ENCODE measurements at regions not wholly inside any gene's neighbourhood (a gene's known extent, or its start where the extent isn't known, plus 50 kb on each side); places are given as distances from the start of the nearest gene placed in this dataset.

DNA sequence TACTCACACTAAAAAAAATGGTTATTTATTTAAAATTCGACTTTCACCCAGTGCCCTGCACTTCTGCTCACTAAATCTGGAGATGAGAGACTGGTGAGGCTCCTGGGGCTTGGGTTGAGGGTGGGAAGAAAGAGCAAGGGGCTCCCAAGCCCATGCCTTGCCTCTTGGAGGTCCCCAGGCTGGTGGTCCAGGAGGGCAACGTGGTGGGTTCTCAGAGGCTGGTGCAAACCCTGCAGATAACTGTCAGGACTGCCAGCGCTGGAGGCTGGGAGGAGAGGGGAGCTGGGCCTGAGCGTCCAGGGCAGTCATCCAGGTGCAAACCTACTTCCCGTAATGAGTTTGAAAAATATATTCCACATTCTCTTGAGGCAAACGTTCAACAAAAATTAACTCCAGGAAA lies 528.3 kb downstream of the GLRX3 start:
- ChIA-PET POLR2A (ENCODE audit: unreplicated experiment) (no interaction called here), CTCF (no interaction called here)
- Histone ChIP-seq H2BK20ac (ENCODE audit: low read depth, low read length) (no peak overlapping the region), H2BK120ac (ENCODE audit: low read depth, low read length) (no peak overlapping the region), H3K56ac (ENCODE audit: extremely low read depth, insufficient read depth, low read length) (no peak overlapping the region), H2AK9ac (replicated peaks; ENCODE audit: low read depth, low read length, poor library complexity) (no peak overlapping the region), H3K4me2 (ENCODE audit: low read depth, low read length) (no peak overlapping the region), H3K27me3 (ENCODE audit: control insufficient read depth, insufficient read depth, low read length) (no peaks in the 10 kb centered on the region), H3K36me3 (ENCODE audit: control insufficient read depth, insufficient read depth, low read length) (no peaks in the 10 kb centered on the region), H2AK5ac (ENCODE audit: low read depth, low read length) (no peak overlapping the region), H4K8ac (ENCODE audit: low read depth in 2 of 2, low read length in 2 of 2) (no peak overlapping the region), H3K14ac (replicated peaks; ENCODE audit: low read depth, low read length) (no peak overlapping the region), H3K9ac (ENCODE audit: low read depth, low read length) (no peak overlapping the region), H3K4ac (ENCODE audit: low read depth, low read length) (no peak overlapping the region), H2BK15ac (ENCODE audit: low read depth, low read length) (no peak overlapping the region), H4K91ac (ENCODE audit: insufficient read depth, low read depth, low read length) (no peak overlapping the region), H3K4me3 (ENCODE audit: insufficient read depth, low read depth, low read length) (no peak overlapping the region), H4K20me1 (ENCODE audit: insufficient read depth, low read length) (no peaks in the 10 kb centered on the region), H3K27ac (ENCODE audit: insufficient read depth, low read length) (no peak overlapping the region), H3K4me1 (ENCODE audit: control insufficient read depth, insufficient read depth, low read length) (no peaks in the 10 kb centered on the region), H4K5ac (ENCODE audit: low read depth, low read length) (no peak overlapping the region), H2AFZ (replicated peaks; ENCODE audit: low read length, poor library complexity) (no peak overlapping the region), H3K23ac (ENCODE audit: low read depth, low read length) (no peak overlapping the region), H3K9me1 (ENCODE audit: insufficient read depth, low read length) (no peaks in the 10 kb centered on the region), H2BK5ac (ENCODE audit: low read depth, low read length, poor library complexity, severe bottlenecking) (no peak overlapping the region), H3K9me3 (ENCODE audit: control insufficient read depth, insufficient read depth, low read length) (peaks cover 53% of the 10 kb centered on the region), H3K18ac (ENCODE audit: low read depth, low read length) (no peak overlapping the region), H3K79me1 (ENCODE audit: low read depth in 1 of 2, low read length in 2 of 2) (no peaks in the 10 kb centered on the region)
- no peak for ATAC-seq (ENCODE audit: low read depth)
- intact Hi-C loops (cut with micrococcal nuclease) = no loop called here
- BruUV-seq (replicated peaks) = no TSS peak
- TF ChIP-seq RCOR1 (IDR thresholded peaks at IDR 0.05; ENCODE audit: insufficient replicate concordance, low read length) = no peak
- no peak for TF ChIP-seq FOS (IDR thresholded peaks at IDR 0.05; ENCODE audit: low read depth, low read length)
- no peak for TF ChIP-seq MAFK (IDR thresholded peaks at IDR 0.05; ENCODE audit: low read depth, low read length)
- no peak for TF ChIP-seq NFE2L2 (IDR thresholded peaks at IDR 0.05; ENCODE audit: low read depth, low read length)
- TF ChIP-seq, protein P1, sequence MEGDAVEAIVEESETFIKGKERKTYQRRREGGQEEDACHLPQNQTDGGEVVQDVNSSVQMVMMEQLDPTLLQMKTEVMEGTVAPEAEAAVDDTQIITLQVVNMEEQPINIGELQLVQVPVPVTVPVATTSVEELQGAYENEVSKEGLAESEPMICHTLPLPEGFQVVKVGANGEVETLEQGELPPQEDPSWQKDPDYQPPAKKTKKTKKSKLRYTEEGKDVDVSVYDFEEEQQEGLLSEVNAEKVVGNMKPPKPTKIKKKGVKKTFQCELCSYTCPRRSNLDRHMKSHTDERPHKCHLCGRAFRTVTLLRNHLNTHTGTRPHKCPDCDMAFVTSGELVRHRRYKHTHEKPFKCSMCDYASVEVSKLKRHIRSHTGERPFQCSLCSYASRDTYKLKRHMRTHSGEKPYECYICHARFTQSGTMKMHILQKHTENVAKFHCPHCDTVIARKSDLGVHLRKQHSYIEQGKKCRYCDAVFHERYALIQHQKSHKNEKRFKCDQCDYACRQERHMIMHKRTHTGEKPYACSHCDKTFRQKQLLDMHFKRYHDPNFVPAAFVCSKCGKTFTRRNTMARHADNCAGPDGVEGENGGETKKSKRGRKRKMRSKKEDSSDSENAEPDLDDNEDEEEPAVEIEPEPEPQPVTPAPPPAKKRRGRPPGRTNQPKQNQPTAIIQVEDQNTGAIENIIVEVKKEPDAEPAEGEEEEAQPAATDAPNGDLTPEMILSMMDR (conservative IDR thresholded peaks at IDR 0.05; ENCODE audit: low read depth, low read length) = no peak
- no peak for TF ChIP-seq POLR2A (IDR thresholded peaks at IDR 0.05; ENCODE audit: low read depth, low read length)
- no peak for TF ChIP-seq MXI1 (IDR thresholded peaks at IDR 0.05; ENCODE audit: borderline replicate concordance, low read depth, low read length)
- TF ChIP-seq, protein P2, sequence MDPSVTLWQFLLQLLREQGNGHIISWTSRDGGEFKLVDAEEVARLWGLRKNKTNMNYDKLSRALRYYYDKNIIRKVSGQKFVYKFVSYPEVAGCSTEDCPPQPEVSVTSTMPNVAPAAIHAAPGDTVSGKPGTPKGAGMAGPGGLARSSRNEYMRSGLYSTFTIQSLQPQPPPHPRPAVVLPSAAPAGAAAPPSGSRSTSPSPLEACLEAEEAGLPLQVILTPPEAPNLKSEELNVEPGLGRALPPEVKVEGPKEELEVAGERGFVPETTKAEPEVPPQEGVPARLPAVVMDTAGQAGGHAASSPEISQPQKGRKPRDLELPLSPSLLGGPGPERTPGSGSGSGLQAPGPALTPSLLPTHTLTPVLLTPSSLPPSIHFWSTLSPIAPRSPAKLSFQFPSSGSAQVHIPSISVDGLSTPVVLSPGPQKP (IDR thresholded peaks at IDR 0.05; ENCODE audit: borderline replicate concordance, low read depth, low read length) = no peak
- TF ChIP-seq CEBPB (IDR thresholded peaks at IDR 0.05; ENCODE audit: low read depth, low read length) = no peak
- no peak for TF ChIP-seq MAZ (IDR thresholded peaks at IDR 0.05; ENCODE audit: borderline replicate concordance, low read depth, low read length)
- TF ChIP-seq RAD21 (IDR thresholded peaks at IDR 0.05; ENCODE audit: low read length) = no peak
- no peak for TF ChIP-seq BHLHE40 (IDR thresholded peaks at IDR 0.05; ENCODE audit: low read depth, low read length)
- DNase-seq = no peak
- dilution Hi-C loops (cut with HindIII; ENCODE audit: low sequenced_read_pairs, unreplicated experiment) = no loop called here
- in situ Hi-C loops (cut with MboI; ENCODE audit: low sequenced_read_pairs) = no loop called here
- no CpG with 5 or more reads among the region's 6 CpGs for WGBS, 2 experiments (ENCODE audit: extremely low coverage in 2 of 2, insufficient read length in 1 of 2)
